Testis (tissue), 2 donors: ENCODE measurements at regions not wholly inside any gene's neighbourhood (a gene's known extent, or its start where the extent isn't known, plus 50 kb on each side); places are given as distances from the start of the nearest gene placed in this dataset.
A peak's percentile ranks its signal among the peaks of the same experiment; 100 is the strongest.

ENCODE experiments used
- DNase-seq: peaks from one replicate; pipeline ENCODE4 v3.0.0-alpha.2; 2019
- H3K27ac ChIP-seq, 2 donors: fragments of 200-600 bp; sonication (generic); one replicate each; pipeline ENCODE4 v1.5.1; 2019
- H3K27me3 ChIP-seq: fragments of 200-600 bp; sonication (generic); one replicate; pipeline ENCODE4 v1.5.1; 2019
- H3K36me3 ChIP-seq: fragments of 200-600 bp; sonication (generic); one replicate; pipeline ENCODE4 v1.5.1; 2017; ENCODE audit warnings: low read depth; ENCODE audit errors: missing control alignments
- H3K4me1 ChIP-seq: fragments of 200-600 bp; sonication (generic); one replicate; pipeline ENCODE4 v1.5.1; 2019
- H3K4me3 ChIP-seq, 2 donors: fragments of 200-600 bp; sonication (generic); one replicate each; pipeline ENCODE4 v1.5.1; 2017 to 2019
- H3K9me3 ChIP-seq: fragments of 200-600 bp; sonication (generic); one replicate; pipeline ENCODE4 v1.5.1; 2017
- CTCF ChIP-seq, 3 experiments: fragments of 450-650 bp in 2 of 3; fragments of 200-600 bp in 1 of 3; sonication (generic) in 1 of 3; IDR thresholded peaks; one replicate each; pipeline ENCODE4 v1.5.1; 2016 to 2019; ENCODE audit warnings: antibody characterized with exemption in 3 of 3, mild to moderate bottlenecking in 2 of 3, moderate library complexity in 1 of 3
- POLR2A ChIP-seq: fragments of 450-650 bp; IDR thresholded peaks from one replicate; pipeline ENCODE4 v1.6.1; 2017; ENCODE audit warnings: antibody characterized with exemption, mild to moderate bottlenecking, moderate library complexity
- WGBS, 2 donors: methylation state at CpG; one replicate each; pipeline ENCODE4 v1.1.5; 2018; 5-methylcytosine and 5-hydroxymethylcytosine counted together
- intact Hi-C: fragments of 100-400 bp; cut with DNase I; formaldehyde crosslinking; loops from one replicate; pipeline ENCODE4 v1.15.1; 2023; ENCODE audit warnings: low total_unique reads

- Histone ChIP-seq H3K4me3 (no peak overlapping the region), H3K9me3 (no peaks in the 10 kb centered on the region), H3K27ac (peak overlapping the region in 1 of 2 donors; percentile 59), H3K4me1 (peaks cover 13% of the 10 kb centered on the region), H3K36me3 (no peaks in the 10 kb centered on the region), H3K27me3 (no peaks in the 10 kb centered on the region)
- TF ChIP-seq CTCF (IDR thresholded peaks at IDR 0.05) = no peak
- no peak for TF ChIP-seq POLR2A
- DNase-seq = no peak
- intact Hi-C loops = no loop called here
- WGBS, 2 donors = 44 to 71% methylated on average over 5 of the region's 5 CpGs
Measured at GRCh38 chr4:38320343-38320695, 343.7 kb upstream of the KLF3 start.

DNA sequence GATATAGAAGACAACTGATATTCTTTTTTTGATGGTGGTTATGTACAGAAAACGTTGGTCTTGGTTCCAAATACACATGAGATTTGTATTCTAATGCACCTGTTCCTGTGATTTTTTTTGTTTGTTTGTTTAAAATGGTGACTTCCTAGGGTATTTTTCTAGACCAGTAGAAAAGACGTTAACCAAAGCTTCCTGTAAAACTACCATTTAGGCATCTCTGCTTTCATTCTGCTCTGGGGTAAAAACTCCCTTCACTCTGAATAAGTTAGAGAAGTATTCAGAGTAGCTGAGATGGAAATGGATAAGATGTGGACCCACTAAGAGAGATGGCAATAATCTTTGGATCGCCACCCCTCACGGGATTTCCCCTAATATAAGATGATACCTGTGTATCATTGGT is 343.2 kb upstream of the KLF3 start:
- H3K4me3 ChIP-seq = no peak overlapping the region
- WGBS, 2 donors = 72 to 79% methylated on average over 4 of the region's 4 CpGs
- no peak for DNase-seq
- TF ChIP-seq POLR2A (no peak), CTCF (IDR thresholded peaks at IDR 0.05) (no peak)
- H3K36me3 ChIP-seq = no peaks in the 10 kb centered on the region
- H3K27ac ChIP-seq = no peak overlapping the region
- H3K4me1 ChIP-seq = peaks cover 13% of the 10 kb centered on the region
- intact Hi-C loops = no loop called here
- H3K27me3 ChIP-seq = no peaks in the 10 kb centered on the region
- no peaks in the 10 kb centered on the region for H3K9me3 ChIP-seq

DNA sequence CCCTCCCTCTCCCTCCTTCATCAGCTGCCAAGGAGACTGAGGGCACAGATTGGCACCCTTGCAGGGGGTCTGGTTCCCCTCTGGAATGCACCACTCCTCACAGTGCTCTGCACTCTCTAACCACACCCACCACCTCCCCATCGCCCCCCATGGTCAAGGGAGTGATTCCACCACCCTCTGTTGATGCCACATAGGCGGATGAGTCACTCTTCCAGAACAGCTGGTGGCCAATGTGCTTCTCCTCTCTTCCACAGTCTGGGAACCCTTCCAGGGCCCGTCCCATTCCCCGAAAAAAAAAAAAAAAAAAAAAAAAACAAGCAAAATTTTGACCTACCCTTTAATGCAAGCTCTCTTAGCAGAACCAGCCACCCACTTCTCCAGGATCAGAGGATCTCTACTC is 341.3 kb upstream of the KLF3 start:
- 63 to 100% methylated on average over 2 to 4 of the region's 4 CpGs for WGBS, 2 donors
- Histone ChIP-seq H3K9me3 (no peaks in the 10 kb centered on the region), H3K4me1 (peaks cover 13% of the 10 kb centered on the region), H3K4me3 (no peak overlapping the region), H3K27me3 (no peaks in the 10 kb centered on the region), H3K36me3 (no peaks in the 10 kb centered on the region), H3K27ac (no peak overlapping the region)
- intact Hi-C loops = no loop called here
- TF ChIP-seq POLR2A (no peak), CTCF (IDR thresholded peaks at IDR 0.05) (no peak)
- DNase-seq = no peak

DNA sequence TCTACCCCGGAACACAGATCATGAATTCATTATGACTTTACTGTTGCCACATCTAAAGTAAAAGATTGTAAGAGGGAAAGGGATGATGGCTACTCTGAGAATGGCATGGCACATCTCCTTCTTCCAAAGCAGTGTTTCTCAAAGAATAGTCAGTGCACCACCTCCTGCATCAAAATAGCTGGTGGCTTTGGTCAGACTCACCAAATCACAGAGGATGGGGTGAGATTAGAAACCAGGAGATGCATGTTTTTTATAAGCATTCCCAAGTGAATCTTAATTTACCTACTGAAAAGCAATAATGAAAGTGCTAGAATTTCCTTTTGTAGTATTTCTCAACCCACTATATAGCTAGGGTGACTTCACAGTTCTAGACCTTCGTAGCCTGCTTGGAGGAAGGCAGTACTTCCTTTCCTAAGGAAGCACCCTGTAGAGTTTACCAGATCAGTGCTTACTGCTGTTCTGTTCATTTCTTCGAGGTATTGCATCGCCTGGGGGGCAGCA is 340.8 kb upstream of the KLF3 start:
- peaks cover 13% of the 10 kb centered on the region for H3K4me1 ChIP-seq
- no peak overlapping the region for H3K4me3 ChIP-seq
- intact Hi-C loops = no loop called here
- no peak overlapping the region for H3K27ac ChIP-seq
- no peaks in the 10 kb centered on the region for H3K9me3 ChIP-seq
- H3K36me3 ChIP-seq = no peaks in the 10 kb centered on the region
- TF ChIP-seq POLR2A (no peak), CTCF (IDR thresholded peaks at IDR 0.05) (no peak)
- 90 to 91% methylated on average over 4 of the region's 4 CpGs for WGBS, 2 donors
- H3K27me3 ChIP-seq = no peaks in the 10 kb centered on the region
- no peak for DNase-seq

GRCh38 chr4:38324861-38325628 is 339.0 kb upstream of the KLF3 start:
- Histone ChIP-seq H3K27ac (no peak overlapping the region), H3K27me3 (no peaks in the 10 kb centered on the region), H3K4me1 (peaks cover 3% of the 10 kb centered on the region), H3K9me3 (no peaks in the 10 kb centered on the region), H3K4me3 (no peak overlapping the region), H3K36me3 (no peaks in the 10 kb centered on the region)
- no peak for TF ChIP-seq CTCF (IDR thresholded peaks at IDR 0.05)
- TF ChIP-seq POLR2A = no peak
- 92 to 93% methylated on average over 3 to 31 of the region's 31 CpGs for WGBS, 2 donors
- DNase-seq = no peak
- intact Hi-C loops = no loop called here
